ENCODE measurements at regions not wholly inside any gene's neighbourhood (a gene's known extent, or its start where the extent isn't known, plus 50 kb on each side); places are given as distances from the start of the nearest gene placed in this dataset.
A peak's percentile ranks its signal among the peaks of the same experiment; 100 is the strongest.

GRCh38 chr6:151738960-151739359 lies 68.5 kb upstream of the ESR1 start:
- no peaks in the 10 kb centered on the region for H3K4me1 Mint-ChIP-seq
- H3K9me3 Mint-ChIP-seq = no peaks in the 10 kb centered on the region
- H3K27ac Mint-ChIP-seq (ENCODE audit: low read depth) = no peak overlapping the region
- ATAC-seq (replicated peaks; ENCODE audit: extremely low read depth, poor library complexity, severe bottlenecking) = no peak
- DNase-seq (ENCODE audit: low spot score in 2 of 2) = no peak
- peaks cover 14% of the 10 kb centered on the region for H3K27me3 Mint-ChIP-seq
- no peaks in the 10 kb centered on the region for H3K36me3 Mint-ChIP-seq (ENCODE audit: insufficient read depth)
- no peak overlapping the region for H3K4me3 Mint-ChIP-seq

- no peaks in the 10 kb centered on the region for H3K36me3 Mint-ChIP-seq (ENCODE audit: insufficient read depth)
- H3K27ac Mint-ChIP-seq (ENCODE audit: low read depth) = no peak overlapping the region
- no peaks in the 10 kb centered on the region for H3K4me1 Mint-ChIP-seq
- H3K4me3 Mint-ChIP-seq = no peak overlapping the region
- no peak for ATAC-seq (replicated peaks; ENCODE audit: extremely low read depth, poor library complexity, severe bottlenecking)
- peaks cover 14% of the 10 kb centered on the region for H3K27me3 Mint-ChIP-seq
- no peaks in the 10 kb centered on the region for H3K9me3 Mint-ChIP-seq
- DNase-seq (ENCODE audit: low spot score in 2 of 2) = no peak
Observed at GRCh38 chr6:151740820-151741219, 66.7 kb upstream of the ESR1 start.

- no peaks in the 10 kb centered on the region for H3K36me3 Mint-ChIP-seq (ENCODE audit: insufficient read depth)
- no peak overlapping the region for H3K4me3 Mint-ChIP-seq
- H3K4me1 Mint-ChIP-seq = no peaks in the 10 kb centered on the region
- H3K27me3 Mint-ChIP-seq = peaks cover 6% of the 10 kb centered on the region
- no peaks in the 10 kb centered on the region for H3K9me3 Mint-ChIP-seq
- no peak for ATAC-seq (replicated peaks; ENCODE audit: extremely low read depth, poor library complexity, severe bottlenecking)
- H3K27ac Mint-ChIP-seq (ENCODE audit: low read depth) = no peak overlapping the region
- DNase-seq (ENCODE audit: low spot score in 2 of 2) = no peak
Observed at GRCh38 chr6:151747896-151748295, 59.6 kb upstream of the ESR1 start.

GRCh38 chr6:151749341-151749740 lies 58.1 kb upstream of the ESR1 start:
- H3K4me1 Mint-ChIP-seq = no peaks in the 10 kb centered on the region
- no peaks in the 10 kb centered on the region for H3K36me3 Mint-ChIP-seq (ENCODE audit: insufficient read depth)
- H3K4me3 Mint-ChIP-seq = no peak overlapping the region
- no peak for DNase-seq (ENCODE audit: low spot score in 2 of 2)
- H3K9me3 Mint-ChIP-seq = no peaks in the 10 kb centered on the region
- ATAC-seq (replicated peaks; ENCODE audit: extremely low read depth, poor library complexity, severe bottlenecking) = no peak
- H3K27me3 Mint-ChIP-seq = no peaks in the 10 kb centered on the region
- H3K27ac Mint-ChIP-seq (ENCODE audit: low read depth) = no peak overlapping the region

GRCh38 chr6:151753581-151753980 lies 53.9 kb upstream of the ESR1 start:
- no peak overlapping the region for H3K4me3 Mint-ChIP-seq
- DNase-seq (ENCODE audit: low spot score in 2 of 2) = no peak
- peaks cover 8% of the 10 kb centered on the region for H3K4me1 Mint-ChIP-seq
- H3K27me3 Mint-ChIP-seq = no peaks in the 10 kb centered on the region
- H3K9me3 Mint-ChIP-seq = no peaks in the 10 kb centered on the region
- ATAC-seq (replicated peaks; ENCODE audit: extremely low read depth, poor library complexity, severe bottlenecking) = no peak
- no peaks in the 10 kb centered on the region for H3K36me3 Mint-ChIP-seq (ENCODE audit: insufficient read depth)
- no peak overlapping the region for H3K27ac Mint-ChIP-seq (ENCODE audit: low read depth)

- H3K27ac Mint-ChIP-seq (ENCODE audit: low read depth) = peak overlapping the region; percentile 9
- DNase-seq (ENCODE audit: low spot score in 2 of 2) (no peak), ATAC-seq (replicated peaks; ENCODE audit: extremely low read depth, poor library complexity, severe bottlenecking) (no peak)
- H3K4me3 Mint-ChIP-seq = no peak overlapping the region
- peaks cover 8% of the 10 kb centered on the region for H3K4me1 Mint-ChIP-seq
- no peaks in the 10 kb centered on the region for H3K9me3 Mint-ChIP-seq
- H3K27me3 Mint-ChIP-seq = no peaks in the 10 kb centered on the region
- no peaks in the 10 kb centered on the region for H3K36me3 Mint-ChIP-seq (ENCODE audit: insufficient read depth)
Observed at GRCh38 chr6:151757506-151757955, 50.0 kb upstream of the ESR1 start.

Measured in central memory CD8-positive, alpha-beta T cell (primary cell).